GM21360 (cell line): ENCODE measurements at regions not wholly inside any gene's neighbourhood (a gene's known extent, or its start where the extent isn't known, plus 50 kb on each side); places are given as distances from the start of the nearest gene placed in this dataset.
"Not testable (repeated sequence)": the region's sequence is repeated elsewhere in the genome, so short reads cannot be mapped to it uniquely, and the experiment has no call there.

ENCODE experiments used
- ATAC-seq: cut with Tn5 transposase; IDR thresholded peaks from one replicate; pipeline ENCODE4 v1.9.1; 2021; ENCODE audit warnings: mild to moderate bottlenecking, moderate library complexity; ENCODE audit not compliant: unreplicated experiment

DNA sequence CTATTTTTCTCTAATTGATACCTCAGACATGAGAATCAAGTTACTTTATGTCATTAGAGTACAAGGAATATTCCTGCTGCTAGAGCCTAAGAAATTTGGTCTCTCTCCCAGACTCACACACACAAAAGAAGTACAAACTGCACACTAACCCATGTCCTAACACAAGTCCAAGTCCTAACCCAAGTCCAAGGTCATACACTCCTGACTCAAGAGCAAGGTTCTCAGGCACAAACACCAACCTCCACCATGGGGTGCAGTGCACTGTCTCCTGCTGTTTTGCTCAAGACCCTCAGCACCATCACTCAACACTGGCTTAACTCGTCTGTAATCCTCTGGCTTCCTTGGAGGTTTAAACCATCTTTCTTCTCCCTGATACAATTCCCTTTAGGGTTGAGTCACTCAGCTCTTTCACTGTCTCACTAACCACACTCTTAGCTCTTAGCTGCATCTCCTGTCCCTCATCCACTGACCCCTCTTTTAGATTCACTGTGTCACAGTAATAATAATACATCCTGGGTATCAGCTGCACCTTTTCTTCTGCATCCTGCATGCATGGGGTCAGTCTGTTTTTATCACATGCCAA, 129.8 kb downstream of the BCL2L11 start:
- no peak for ATAC-seq

DNA sequence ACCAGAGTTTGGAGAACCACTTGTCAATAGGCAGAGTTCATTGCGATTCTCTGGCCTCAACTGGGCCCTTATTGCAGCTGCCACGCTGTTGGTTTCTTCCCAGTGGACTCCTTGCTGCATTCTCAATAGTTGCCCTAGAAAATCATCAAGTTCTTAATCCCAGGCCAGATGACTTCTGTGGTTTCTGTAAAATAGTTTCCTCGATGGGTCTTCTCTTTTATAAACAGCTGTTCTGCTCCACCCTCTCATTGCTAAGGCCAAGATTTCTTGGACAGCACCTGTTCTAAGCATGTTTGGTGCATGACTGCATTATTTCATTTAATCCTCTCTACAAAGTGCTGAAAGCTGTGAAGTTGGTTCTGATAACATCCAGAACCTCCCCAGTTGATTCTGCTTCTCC, 131.0 kb downstream of the BCL2L11 start:
- no peak for ATAC-seq

DNA sequence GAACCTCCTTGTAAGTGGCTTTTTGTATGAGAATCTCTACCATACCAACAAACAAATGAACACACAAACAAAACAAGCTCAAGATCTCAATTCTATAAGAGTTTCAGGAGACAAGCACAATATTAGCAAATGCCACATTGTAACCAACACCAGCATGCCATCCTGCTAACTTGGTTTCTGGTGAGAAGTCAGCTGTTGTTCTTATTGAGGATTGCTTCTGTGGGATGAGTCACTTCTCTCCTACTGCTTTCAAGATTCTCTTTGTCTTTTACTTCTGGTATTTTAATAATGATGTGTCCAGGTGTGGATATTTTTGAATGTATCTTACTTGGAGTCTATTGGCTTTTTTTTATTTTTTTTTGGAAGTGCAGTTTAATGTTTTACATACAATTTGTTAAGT, 131.7 kb downstream of the BCL2L11 start:
- no peak for ATAC-seq

DNA sequence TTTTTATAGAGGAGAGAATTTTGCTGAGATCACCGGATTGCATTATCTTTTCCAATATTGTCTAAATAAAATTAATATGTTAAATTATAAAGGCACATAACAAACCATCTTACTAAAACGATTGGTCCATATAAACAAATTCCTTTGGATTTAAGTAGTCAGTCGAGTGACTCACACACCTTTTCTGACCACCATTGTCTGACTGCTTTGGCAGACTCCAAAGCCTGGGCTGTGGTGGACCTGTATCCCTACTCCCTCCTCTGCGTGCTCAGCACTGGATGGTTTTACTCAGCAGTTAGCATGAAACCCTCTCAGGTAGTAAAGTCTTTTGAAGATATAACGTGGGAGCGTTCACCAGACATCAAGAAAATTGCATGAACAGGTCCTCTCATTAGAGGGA, 134.2 kb downstream of the BCL2L11 start:
- not testable (repeated sequence) for ATAC-seq

DNA sequence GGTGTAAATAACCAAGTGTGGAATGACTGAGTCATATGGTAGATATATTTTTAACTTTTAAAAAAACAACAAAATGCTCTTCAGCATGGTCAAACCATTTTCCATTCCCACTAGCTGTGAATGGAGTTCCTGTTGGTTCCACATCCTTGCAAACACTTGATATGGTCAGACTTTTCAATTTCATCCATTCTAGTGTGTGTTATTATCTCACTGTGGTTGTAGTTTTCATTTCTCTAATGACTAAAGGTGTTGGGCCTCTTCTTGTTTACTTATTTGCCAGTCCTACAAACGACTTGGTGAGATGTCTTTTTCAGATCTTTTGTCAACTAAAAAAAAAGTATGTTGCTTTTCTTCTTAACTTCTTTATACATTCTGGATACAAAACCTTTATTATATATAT, 135.9 kb downstream of the BCL2L11 start:
- ATAC-seq, result not testable (repeated sequence)

DNA sequence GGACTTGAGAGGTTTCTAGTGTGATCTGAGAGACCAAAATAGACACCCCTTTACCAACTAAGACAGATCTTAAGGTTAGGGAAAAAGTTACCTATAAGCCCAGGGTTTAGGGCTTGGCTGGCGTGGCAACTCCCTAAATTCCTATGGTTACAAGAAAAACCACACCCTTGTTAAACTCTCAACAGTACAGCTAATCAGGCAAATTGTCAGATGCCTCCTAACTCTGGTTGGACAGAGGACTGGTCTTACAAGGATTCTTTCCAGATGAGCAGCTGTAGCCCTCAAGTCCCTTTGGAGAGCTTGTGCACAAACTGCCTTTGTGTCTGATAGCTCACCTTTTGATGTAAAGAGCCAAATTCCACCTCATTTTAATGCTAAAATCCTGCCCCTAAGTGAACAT, 136.9 kb downstream of the BCL2L11 start:
- ATAC-seq, result not testable (repeated sequence)

DNA sequence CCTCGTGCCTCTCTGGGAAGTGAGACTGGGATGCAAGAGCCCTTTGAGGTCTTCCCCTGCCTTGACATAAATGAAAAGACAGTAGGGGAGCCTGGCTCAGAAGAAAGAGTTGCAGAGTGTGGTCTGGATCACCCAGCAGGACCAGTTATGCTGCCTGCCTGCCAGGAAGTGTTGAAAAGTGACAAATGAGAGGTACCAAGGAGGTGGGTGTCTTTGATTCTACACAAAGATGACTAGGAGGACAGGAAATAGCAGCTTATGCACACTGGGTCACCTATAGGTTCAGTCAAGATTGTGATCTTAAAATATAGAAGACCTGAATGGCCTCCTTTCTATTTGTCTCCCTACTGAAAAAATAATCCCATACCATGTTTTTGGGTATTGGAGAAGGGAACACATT, 137.6 kb downstream of the BCL2L11 start:
- ATAC-seq, result not testable (repeated sequence)

DNA sequence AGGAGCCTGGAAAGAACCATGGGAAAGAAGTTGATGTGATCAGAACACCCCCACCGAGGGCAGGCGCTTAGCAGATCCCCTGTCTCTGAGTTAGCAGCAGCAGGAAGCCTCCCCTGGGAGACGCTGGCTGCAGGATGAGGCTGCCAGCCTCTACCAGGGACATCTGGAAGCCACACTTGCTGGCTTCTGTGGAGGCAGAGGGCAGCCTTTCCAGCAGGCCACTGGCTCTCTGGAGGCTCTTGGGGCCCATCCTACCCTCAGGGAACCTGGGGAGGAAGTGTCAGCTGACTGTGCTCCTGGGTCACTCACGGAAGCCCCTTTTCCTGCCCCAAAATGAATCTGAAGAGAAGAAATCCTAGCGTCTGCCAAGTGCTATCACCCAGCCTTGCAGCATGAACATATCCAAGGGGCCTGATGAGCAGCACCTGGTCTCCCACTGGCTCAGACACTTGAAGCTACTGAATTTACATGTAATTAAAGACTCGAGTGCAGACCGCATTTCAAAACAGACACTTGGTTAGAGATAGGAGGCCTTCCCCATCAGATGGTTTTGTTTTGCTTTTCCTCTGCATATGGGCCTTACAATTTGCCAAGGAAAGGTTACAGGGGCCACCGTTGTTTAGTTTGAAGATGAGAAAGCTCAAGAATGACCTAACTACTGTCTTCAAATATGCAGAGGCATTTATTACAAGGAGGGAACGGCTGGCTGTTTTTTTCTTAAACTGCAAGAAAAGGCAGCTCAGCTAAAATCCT, 142.1 kb downstream of the BCL2L11 start:
- ATAC-seq, result not testable (repeated sequence)

DNA sequence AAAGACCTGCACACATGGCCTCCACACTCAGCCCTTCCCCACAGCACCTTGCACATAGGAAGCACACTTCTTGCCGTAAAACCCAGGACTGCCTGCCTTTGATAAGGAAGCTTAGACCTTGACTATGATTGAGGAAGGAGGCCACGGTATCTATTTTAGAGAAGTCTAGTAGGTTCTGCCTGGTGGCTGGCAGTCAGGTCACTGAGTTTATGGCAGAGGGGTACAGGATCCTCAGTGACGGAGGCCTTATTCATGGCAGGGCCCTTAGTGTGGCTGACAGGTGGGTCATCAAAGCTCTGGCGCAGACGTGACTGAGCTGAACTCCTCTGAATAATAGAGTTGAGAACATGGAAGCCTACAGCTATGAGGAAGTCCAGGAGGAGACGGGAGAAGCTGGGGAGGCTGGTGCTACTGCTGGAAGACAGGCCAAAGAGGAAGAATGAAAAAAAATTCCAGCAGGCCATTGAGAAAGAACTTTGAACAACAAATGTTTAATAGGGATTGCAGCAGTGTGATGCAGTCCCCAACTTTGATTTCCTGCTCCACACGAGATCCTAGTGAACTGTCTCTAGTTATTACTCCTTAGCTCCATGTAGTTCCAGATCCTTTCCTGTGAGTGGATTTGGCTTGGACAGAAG, 142.8 kb downstream of the BCL2L11 start:
- not testable (repeated sequence) for ATAC-seq

DNA sequence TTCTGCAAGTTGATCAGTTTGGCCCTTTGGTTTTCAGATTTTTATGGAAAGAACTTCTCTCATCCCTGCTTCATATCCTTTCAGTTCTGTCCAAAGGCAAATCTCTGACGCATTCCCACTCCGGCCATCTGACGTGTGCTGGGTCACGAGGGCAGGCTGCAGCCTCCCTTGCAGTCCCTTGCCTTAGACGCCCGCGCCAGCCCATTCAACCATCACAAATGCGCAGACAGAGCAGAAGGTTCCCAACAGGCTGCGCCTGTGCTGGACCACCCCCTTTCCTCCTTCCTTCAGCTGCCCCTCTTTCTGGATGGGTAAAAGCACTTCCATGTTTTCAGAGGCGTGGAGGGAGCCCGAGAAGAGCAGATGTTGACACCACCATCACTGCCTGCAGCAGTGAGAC, 144.2 kb downstream of the BCL2L11 start:
- ATAC-seq, result not testable (repeated sequence)

DNA sequence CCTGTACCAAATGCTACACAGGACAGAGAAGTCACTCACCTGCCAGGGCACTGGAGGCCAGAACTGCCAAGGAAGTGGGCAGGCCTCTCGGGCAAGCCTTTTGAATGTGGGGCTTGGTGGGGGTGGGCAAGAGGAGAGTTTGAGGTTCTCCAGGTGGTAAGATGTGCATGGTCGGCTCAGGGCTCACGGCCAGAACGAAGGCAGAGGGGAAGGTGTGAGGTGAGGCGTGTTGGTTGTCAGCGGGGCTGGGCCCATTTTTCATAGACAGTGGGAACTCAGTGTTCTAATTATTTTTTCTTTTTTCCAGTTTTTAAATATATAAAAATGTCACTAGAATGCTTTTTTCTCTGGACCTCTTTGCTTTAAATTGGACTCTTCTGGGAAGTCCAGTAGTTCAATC, 145.8 kb downstream of the BCL2L11 start:
- ATAC-seq, result not testable (repeated sequence)

DNA sequence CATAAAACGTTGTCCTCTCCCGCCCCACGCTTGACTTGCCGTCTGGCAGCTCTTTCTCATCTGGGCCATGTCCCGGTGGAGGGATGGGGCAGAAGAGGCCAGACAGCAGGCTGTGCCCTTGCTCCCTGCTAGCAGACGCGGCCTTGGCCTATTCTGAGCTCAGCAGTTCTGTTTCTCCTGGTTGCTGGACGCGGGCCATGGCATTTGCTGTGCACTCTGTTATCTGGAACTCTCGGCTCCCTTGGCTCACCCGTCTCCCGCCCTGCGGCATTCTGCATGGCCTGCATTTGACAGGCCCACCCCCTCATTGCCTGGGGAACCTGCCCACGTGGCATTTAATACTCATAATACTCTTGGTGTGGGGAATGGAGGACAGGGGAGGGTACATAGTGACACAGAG, 146.3 kb downstream of the BCL2L11 start:
- not testable (repeated sequence) for ATAC-seq

DNA sequence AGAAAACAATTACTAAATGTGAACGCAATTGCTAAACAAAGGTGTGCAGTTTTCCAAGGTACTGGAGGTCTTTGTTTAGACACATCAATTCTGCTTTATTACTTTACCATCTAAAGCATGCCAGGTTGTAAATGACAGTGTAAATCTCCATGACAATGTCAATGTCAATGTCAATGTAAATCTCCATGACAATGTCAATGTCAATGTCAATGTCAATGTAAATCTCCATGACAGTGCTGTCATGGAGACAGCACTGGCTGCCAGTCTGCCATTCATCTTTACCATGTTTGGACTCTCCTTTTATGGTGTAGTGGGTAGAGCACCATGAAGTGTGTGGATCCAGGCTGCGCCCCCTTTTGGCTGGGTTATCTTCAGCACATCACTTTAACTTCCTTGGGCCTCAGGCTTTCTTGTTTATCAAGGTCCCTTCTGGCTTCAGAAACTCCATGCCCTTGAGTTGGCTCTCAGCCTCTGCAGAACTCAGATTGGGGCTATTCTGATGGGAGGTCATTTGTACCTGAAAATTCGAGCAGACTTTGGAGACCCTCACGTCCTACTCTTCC, 149.1 kb downstream of the BCL2L11 start:
- not testable (repeated sequence) for ATAC-seq

DNA sequence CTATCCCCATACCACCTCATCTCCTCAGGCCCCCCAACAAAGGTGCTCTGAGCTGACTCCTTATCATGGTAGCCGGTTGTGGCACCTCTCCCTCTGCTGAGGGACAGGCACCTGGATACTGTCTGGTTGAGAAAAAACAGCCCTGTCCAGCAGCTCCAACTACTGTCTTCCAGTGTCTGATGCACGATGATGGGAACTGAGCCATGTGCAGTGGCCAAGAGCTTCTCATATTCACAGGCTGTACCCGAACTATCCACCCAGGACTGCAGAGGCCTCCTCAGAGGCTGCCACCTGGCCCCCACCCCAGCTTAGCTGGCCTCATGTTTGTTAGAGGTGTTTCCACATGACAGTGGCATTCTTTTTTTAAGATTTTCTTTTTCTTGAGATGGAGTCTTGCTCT, 149.9 kb downstream of the BCL2L11 start:
- ATAC-seq, result not testable (repeated sequence)

DNA sequence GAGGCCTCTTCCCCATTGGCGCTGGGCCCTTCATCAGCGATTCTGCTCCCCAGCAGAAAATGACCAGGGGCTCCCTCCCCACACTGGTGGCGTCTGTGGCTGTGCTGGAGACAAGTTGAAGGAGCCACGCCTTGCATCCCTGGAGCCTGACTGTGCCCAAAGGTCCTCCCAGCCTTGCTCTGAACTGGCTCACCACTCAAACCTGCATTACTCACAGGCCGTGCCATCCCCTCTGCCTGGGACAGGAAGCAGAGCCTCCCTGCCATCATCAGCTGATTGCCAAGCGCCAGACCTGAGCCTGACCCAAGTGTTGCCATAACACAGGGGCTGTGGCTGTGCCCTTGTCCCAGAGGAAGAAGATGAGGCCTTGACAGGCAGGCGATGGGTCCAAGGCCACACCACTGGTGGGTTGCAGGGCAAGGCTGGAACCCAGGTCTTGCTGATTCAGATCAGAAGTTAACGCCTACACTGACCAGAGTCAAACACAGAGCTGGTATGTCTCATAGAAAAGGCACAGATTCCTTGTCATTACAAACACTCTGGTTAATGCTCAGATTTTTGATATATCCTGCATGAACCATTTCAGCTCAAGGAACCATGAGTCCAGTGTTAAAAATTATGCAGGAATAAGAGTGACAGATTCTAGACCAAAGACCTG, 151.1 kb downstream of the BCL2L11 start:
- ATAC-seq, result not testable (repeated sequence)

DNA sequence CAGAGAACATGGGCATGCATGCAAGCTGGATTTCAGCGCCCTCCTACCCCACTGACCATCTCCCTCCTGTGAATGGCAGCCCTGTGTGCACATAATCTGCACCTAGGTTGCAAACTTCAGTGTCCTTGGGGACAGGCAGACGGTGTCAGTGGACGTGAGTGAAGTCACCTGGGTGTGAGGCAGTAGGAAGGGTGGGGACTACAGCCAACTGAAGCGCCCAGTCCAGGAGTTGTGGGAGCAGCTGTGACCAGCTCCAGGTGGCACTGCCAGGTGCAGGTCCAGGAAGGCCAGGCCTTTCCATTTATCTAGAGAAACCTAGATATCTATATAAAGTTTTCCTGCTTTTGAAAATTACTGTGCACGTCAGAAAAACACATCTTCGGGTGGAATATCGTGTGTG, 152.3 kb downstream of the BCL2L11 start:
- ATAC-seq, result not testable (repeated sequence)

DNA sequence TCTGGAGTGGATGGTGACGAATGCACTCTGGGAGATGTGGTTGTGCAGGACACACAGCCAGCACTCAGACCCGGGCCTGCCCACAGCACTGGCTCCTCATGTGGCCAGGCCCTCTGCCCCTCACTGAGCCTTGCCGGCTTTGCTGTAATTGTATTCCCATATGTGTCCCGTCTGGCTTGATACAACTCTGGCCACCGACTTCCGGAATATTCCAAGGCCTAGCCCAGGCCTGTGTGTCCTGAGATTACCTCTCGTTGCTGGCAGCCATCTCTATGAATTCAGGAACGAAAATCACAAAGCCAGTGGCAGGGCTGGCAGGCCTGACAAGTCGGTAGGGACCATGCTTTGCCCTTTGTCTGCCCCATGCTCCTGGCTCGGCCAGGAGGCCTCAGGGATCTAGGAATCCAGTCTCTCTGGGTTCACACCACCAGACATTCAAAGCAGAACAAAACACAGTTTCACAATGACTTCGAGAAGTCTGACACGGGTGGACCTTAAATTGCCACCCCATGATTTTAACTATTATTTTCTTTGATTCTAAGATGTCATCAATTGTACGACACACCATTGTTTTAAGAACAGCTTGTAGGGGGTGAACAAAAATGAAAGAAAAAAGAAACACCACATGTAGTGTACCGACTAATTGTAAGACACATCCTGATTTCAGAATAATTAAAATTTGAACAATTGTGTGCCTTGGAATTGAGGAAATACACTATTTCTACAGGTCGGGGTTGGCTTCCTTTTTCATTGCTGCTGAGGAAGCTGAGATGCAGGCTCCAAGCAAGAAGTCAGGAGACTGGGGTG, 154.5 kb downstream of the BCL2L11 start:
- not testable (repeated sequence) for ATAC-seq

DNA sequence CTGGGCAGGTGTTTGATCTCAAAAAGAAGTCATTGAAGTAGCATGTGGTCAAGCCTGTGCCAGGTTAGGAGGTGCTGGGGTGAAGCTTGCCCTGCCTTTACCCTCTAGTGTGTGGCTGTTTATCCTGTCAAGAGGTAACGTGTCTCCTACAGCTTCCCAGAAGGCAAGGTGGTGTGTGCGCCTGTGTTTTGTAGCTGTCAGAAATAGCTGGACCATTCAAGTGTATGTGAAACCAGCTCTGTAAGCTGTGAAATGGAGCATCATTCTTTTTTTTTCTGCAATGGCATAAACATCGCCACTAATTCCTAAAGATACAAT, 155.1 kb downstream of the BCL2L11 start:
- ATAC-seq, result not testable (repeated sequence)

DNA sequence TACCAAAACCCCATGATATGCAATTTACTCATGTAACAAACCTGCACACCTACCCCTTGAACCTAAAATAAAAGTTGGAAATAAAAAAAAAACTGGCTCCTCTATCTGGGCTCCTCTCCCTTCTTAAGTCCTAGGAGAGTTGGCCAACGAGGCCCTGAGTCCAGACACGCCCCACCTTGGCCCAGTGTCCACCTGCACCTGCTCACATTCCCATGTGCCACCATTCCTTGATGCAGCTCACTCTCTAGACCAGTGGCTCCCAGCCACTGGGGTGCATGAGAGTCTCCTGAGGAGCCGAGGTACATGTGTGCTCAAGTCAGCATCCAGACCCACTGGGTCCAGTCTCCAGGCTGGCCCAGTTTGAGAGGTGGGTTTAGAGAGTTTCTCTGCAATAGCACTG, 157.4 kb downstream of the BCL2L11 start:
- ATAC-seq, result not testable (repeated sequence)

DNA sequence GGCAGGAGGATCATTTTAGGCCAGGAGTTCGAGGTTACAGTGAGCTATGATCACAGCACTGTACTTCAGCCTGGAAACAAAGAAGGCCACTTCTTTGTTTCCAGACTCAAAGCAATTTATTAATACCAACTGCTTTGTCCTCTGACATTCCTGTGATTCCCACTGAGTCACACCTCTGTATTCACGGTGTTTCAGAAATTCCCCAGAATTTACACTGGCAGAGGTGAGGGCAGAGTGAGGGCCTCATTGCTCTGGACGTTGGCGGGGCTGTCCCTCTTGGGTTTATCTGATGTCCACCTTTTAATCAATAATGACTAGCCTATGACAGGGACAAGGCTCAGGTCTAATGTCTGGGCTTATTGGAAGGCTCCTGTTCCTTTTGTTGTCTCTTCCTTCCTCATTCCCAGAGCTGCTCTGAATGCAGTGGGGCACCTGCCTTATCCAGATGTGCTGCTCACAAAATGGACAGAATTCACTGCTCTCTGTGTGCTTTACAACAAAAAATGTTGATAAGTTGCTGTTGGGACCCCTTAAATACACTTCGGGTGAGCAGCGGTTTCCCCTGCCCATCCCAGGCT, 160.1 kb downstream of the BCL2L11 start:
- not testable (repeated sequence) for ATAC-seq
